ENCODE measurements at regions not wholly inside any gene's neighbourhood (a gene's known extent, or its start where the extent isn't known, plus 50 kb on each side); places are given as distances from the start of the nearest gene placed in this dataset.

DNA sequence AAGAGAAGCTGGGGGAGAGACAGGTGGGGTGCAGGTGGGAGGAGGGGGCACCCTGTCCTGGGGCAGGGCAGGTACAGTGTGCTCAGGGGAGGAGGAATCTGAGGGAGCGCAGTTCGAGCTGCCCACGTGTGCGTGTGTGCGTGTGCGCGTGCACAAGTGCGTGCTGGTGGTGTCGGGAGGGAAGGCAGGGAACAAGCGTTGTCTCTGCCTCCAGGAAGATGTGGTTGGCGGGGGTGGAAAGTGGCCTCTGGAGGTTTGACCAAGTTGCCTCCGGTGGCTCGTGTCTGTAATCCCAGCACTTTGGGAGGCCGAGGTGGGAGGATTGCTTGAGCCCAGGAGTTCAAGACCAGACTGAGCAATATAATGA, 49.9 kb upstream of the THY1 start:
- 86 to 92% (median 89%) methylated on average over 14 of the region's 14 CpGs for WGBS, 5 donors
- Histone ChIP-seq H3K27me3 (peaks cover 0 to 14% (median 0%) of the 10 kb centered on the region in 3 donors), H3K4me3 (no peak overlapping the region), H3K9me3 (peaks cover 0 to 6% (median 0%) of the 10 kb centered on the region in 4 donors), H3K4me1 (peaks cover 0 to 10% (median 4%) of the 10 kb centered on the region in 4 donors), H3K27ac (no peak overlapping the region), H3K36me3 (no peaks in the 10 kb centered on the region)
- no peak for TF ChIP-seq CTCF (IDR thresholded peaks at IDR 0.05)
- TF ChIP-seq POLR2AphosphoS5 (IDR thresholded peaks at IDR 0.05), result no peak
- no peak for TF ChIP-seq EP300 (IDR thresholded peaks at IDR 0.05)
- intact Hi-C loops (cut with DNase I; ENCODE audit: low total_unique reads), result loop anchor here (10.0 kb wide), 2 partner anchors 88 to 118 kb away; partner anchors contain the start of gene USP2
- no peak for DNase-seq
